Osteoblast (primary cell): ENCODE measurements at regions not wholly inside any gene's neighbourhood (a gene's known extent, or its start where the extent isn't known, plus 50 kb on each side); places are given as distances from the start of the nearest gene placed in this dataset.

ENCODE experiments used
- DNase-seq: peaks from one replicate; pipeline ENCODE4 v3.0.0; 2011; ENCODE audit warnings: low spot score, mixed read lengths; ENCODE audit not compliant: insufficient read length; ENCODE audit errors: missing footprints
- H2AFZ ChIP-seq: 2 replicates; pipeline ENCODE4 v1.6.0; 2011; ENCODE audit warnings: mild to moderate bottlenecking, low read length
- H3K27ac ChIP-seq: 2 replicates; pipeline ENCODE4 v1.5.1; 2011; ENCODE audit warnings: mild to moderate bottlenecking, low read depth, low read length, moderate library complexity
- H3K27me3 ChIP-seq: 2 replicates; pipeline ENCODE4 v1.6.0; 2012; ENCODE audit warnings: mild to moderate bottlenecking, control low read depth, inconsistent platforms, low read length, moderate library complexity; ENCODE audit not compliant: insufficient read depth
- H3K36me3 ChIP-seq: 2 replicates; pipeline ENCODE4 v1.5.1; 2011; ENCODE audit warnings: mild to moderate bottlenecking, low read length, control low read depth, moderate library complexity; ENCODE audit not compliant: insufficient read depth
- H3K4me1 ChIP-seq: 2 replicates; pipeline ENCODE4 v1.5.1; 2011; ENCODE audit warnings: mild to moderate bottlenecking, low read length, control low read depth, moderate library complexity; ENCODE audit not compliant: insufficient read depth
- H3K4me2 ChIP-seq: 2 replicates; pipeline ENCODE4 v1.6.0; 2011; ENCODE audit warnings: mild to moderate bottlenecking, low read length; ENCODE audit not compliant: insufficient read depth
- H3K4me3 ChIP-seq: fragments of 200-600 bp; sonication (generic); 3 replicates; pipeline ENCODE4 v1.5.1; 2012; ENCODE audit warnings: mild to moderate bottlenecking, low read length, inconsistent platforms; ENCODE audit not compliant: insufficient read depth
- H3K79me2 ChIP-seq: 2 replicates; pipeline ENCODE4 v1.6.0; 2012; ENCODE audit warnings: mild to moderate bottlenecking, low read length, control low read depth, inconsistent platforms; ENCODE audit not compliant: insufficient read depth
- H3K9me3 ChIP-seq: 2 replicates; pipeline ENCODE4 v1.5.1; 2011; ENCODE audit warnings: low read depth, low read length, control low read depth
- H4K20me1 ChIP-seq: 2 replicates; pipeline ENCODE4 v1.6.0; 2012; ENCODE audit warnings: mild to moderate bottlenecking, low read length, control low read depth; ENCODE audit not compliant: insufficient read depth
- CTCF ChIP-seq: IDR thresholded peaks from 2 replicates; pipeline ENCODE4 v1.5.1; 2011; ENCODE audit warnings: mild to moderate bottlenecking, low read depth, low read length, moderate library complexity; ENCODE audit errors: extremely low read depth

- Histone ChIP-seq H3K27ac (no peak overlapping the region), H3K27me3 (no peaks in the 10 kb centered on the region), H4K20me1 (no peaks in the 10 kb centered on the region), H3K79me2 (no peaks in the 10 kb centered on the region), H3K4me1 (no peaks in the 10 kb centered on the region), H3K9me3 (no peaks in the 10 kb centered on the region), H3K4me2 (no peak overlapping the region), H3K36me3 (no peaks in the 10 kb centered on the region), H2AFZ (no peak overlapping the region), H3K4me3 (no peak overlapping the region)
- TF ChIP-seq CTCF, result no peak
- no peak for DNase-seq
Measured at GRCh38 chr5:12013351-12013750, 109.1 kb upstream of the CTNND2 start.

GRCh38 chr5:12003680-12004079 is 99.4 kb upstream of the CTNND2 start:
- no peak for TF ChIP-seq CTCF
- no peaks in the 10 kb centered on the region for H3K9me3 ChIP-seq

GRCh38 chr5:11998397-11998796 is 94.2 kb upstream of the CTNND2 start:
- Histone ChIP-seq H3K4me2 (no peak overlapping the region), H3K4me1 (no peaks in the 10 kb centered on the region), H3K4me3 (no peak overlapping the region), H3K36me3 (no peaks in the 10 kb centered on the region), H3K9me3 (no peaks in the 10 kb centered on the region), H2AFZ (no peak overlapping the region), H3K27me3 (no peaks in the 10 kb centered on the region), H3K79me2 (no peaks in the 10 kb centered on the region), H4K20me1 (no peaks in the 10 kb centered on the region), H3K27ac (no peak overlapping the region)
- no peak for DNase-seq
- no peak for TF ChIP-seq CTCF

More at GRCh38 chr5:12003680-12004079, 99.4 kb upstream of the CTNND2 start:
- no peaks in the 10 kb centered on the region for H3K4me1 ChIP-seq
- no peak for DNase-seq
- H3K27ac ChIP-seq, result no peak overlapping the region
- H2AFZ ChIP-seq, result no peak overlapping the region
- no peak overlapping the region for H3K4me2 ChIP-seq
- H3K4me3 ChIP-seq, result no peak overlapping the region
- H3K79me2 ChIP-seq, result no peaks in the 10 kb centered on the region
- H3K36me3 ChIP-seq, result no peaks in the 10 kb centered on the region
- no peaks in the 10 kb centered on the region for H3K27me3 ChIP-seq
- H4K20me1 ChIP-seq, result no peaks in the 10 kb centered on the region

GRCh38 chr5:11997942-11998341 is 93.7 kb upstream of the CTNND2 start:
- H3K27me3 ChIP-seq, result no peaks in the 10 kb centered on the region
- no peaks in the 10 kb centered on the region for H3K36me3 ChIP-seq
- DNase-seq, result no peak
- H3K27ac ChIP-seq, result no peak overlapping the region
- no peaks in the 10 kb centered on the region for H3K9me3 ChIP-seq
- no peaks in the 10 kb centered on the region for H3K4me1 ChIP-seq
- H2AFZ ChIP-seq, result no peak overlapping the region
- no peaks in the 10 kb centered on the region for H3K79me2 ChIP-seq
- no peak overlapping the region for H3K4me3 ChIP-seq
- H4K20me1 ChIP-seq, result no peaks in the 10 kb centered on the region
- TF ChIP-seq CTCF, result no peak
- H3K4me2 ChIP-seq, result no peak overlapping the region
